Naive thymus-derived CD4-positive, alpha-beta T cell (primary cell): ENCODE measurements at regions not wholly inside any gene's neighbourhood (a gene's known extent, or its start where the extent isn't known, plus 50 kb on each side); places are given as distances from the start of the nearest gene placed in this dataset.

Source experiments
- ATAC-seq: fragments of 150-1000 bp; cut with Tn5 transposase; 2 replicates; pipeline ENCODE4 v1.10.0; 2021; ENCODE audit warnings: mild to moderate bottlenecking, moderate library complexity
- CTCF ChIA-PET: fragments of 350-600 bp; sonication (Branson Sonifier 250); formaldehyde crosslinking; loops from one replicate; lab custom pipeline; 2021; ENCODE audit warnings: antibody characterized with exemption; lab: Charles Lee
- POLR2A ChIA-PET: fragments of 350-600 bp; sonication (Branson Sonifier 250); formaldehyde crosslinking; loops from one replicate; lab custom pipeline; 2021; ENCODE audit warnings: antibody characterized with exemption, inconsistent platforms; lab: Charles Lee
- DNase-seq, 9 donors: peaks; one replicate each; pipeline versions ENCODE4 v3.0.0 to v3.0.0-alpha.2; 2020 to 2022; ENCODE audit warnings: mixed read lengths in 1 of 9
- H3K27ac ChIP-seq: one replicate; pipeline ENCODE4 v1.7.0; 2013; ENCODE audit warnings: mild to moderate bottlenecking, low read depth, low read length, moderate library complexity
- H3K27me3 ChIP-seq, 2 donors: one replicate each; pipeline ENCODE4 v1.7.0; 2013; ENCODE audit warnings: low read length in 2 of 2, mild to moderate bottlenecking in 2 of 2, moderate library complexity in 2 of 2; ENCODE audit not compliant: control insufficient read depth in 2 of 2, insufficient read depth in 2 of 2
- H3K36me3 ChIP-seq, 3 experiments: 1 replicate in 2 of 3; 2 replicates in 1 of 3; pipeline ENCODE4 v1.7.0; 2013; ENCODE audit warnings: low read length in 3 of 3, mild to moderate bottlenecking in 3 of 3, moderate library complexity in 1 of 3; ENCODE audit not compliant: insufficient read depth in 3 of 3, control insufficient read depth in 2 of 3
- H3K4me1 ChIP-seq, 2 donors: one replicate each; pipeline ENCODE4 v1.7.0; 2013; ENCODE audit warnings: low read length in 2 of 2, mild to moderate bottlenecking in 2 of 2, moderate library complexity in 1 of 2; ENCODE audit not compliant: control insufficient read depth in 2 of 2, insufficient read depth in 2 of 2
- H3K4me3 ChIP-seq: 2 replicates; pipeline ENCODE4 v1.7.0; 2013; ENCODE audit warnings: mild to moderate bottlenecking, low read length
- H3K9me3 ChIP-seq, 3 experiments: 1 replicate in 2 of 3; 2 replicates in 1 of 3; pipeline ENCODE4 v1.7.0; 2013; ENCODE audit warnings: low read length in 3 of 3; ENCODE audit not compliant: control insufficient read depth in 2 of 3
- H3K27ac Mint-ChIP-seq, 9 donors: one replicate each; pipeline ENCODE4 v1.8.0; 2020 to 2022; ENCODE audit warnings: mixed read lengths in 9 of 9, mild to moderate bottlenecking in 8 of 9, moderate library complexity in 5 of 9, inconsistent platforms in 2 of 9
- H3K27me3 Mint-ChIP-seq, 5 donors: one replicate each; pipeline ENCODE4 v1.8.0; 2021 to 2022; ENCODE audit warnings: mixed read lengths in 5 of 5, mild to moderate bottlenecking in 1 of 5
- H3K36me3 Mint-ChIP-seq, 5 donors: one replicate each; pipeline ENCODE4 v1.8.0; 2020 to 2022; ENCODE audit warnings: mixed read lengths in 5 of 5, mild to moderate bottlenecking in 3 of 5, inconsistent platforms in 1 of 5
- H3K4me1 Mint-ChIP-seq, 7 donors: one replicate each; pipeline ENCODE4 v1.8.0; 2020 to 2022; ENCODE audit warnings: mixed read lengths in 7 of 7, mild to moderate bottlenecking in 3 of 7, inconsistent platforms in 1 of 7
- H3K4me3 Mint-ChIP-seq, 10 donors: one replicate each; pipeline ENCODE4 v1.8.0; 2020 to 2022; ENCODE audit warnings: mild to moderate bottlenecking in 10 of 10, mixed read lengths in 10 of 10, moderate library complexity in 6 of 10, inconsistent platforms in 2 of 10
- H3K9me3 Mint-ChIP-seq, 11 donors: one replicate each; pipeline ENCODE4 v1.8.0; 2020 to 2022; ENCODE audit warnings: mixed read lengths in 11 of 11, mild to moderate bottlenecking in 4 of 11, inconsistent platforms in 1 of 11, moderate library complexity in 1 of 11
- intact Hi-C, 2 donors: fragments of 100-400 bp; cut with micrococcal nuclease; formaldehyde crosslinking; loops; one replicate each; pipeline ENCODE4 v1.15.1; 2023

DNA sequence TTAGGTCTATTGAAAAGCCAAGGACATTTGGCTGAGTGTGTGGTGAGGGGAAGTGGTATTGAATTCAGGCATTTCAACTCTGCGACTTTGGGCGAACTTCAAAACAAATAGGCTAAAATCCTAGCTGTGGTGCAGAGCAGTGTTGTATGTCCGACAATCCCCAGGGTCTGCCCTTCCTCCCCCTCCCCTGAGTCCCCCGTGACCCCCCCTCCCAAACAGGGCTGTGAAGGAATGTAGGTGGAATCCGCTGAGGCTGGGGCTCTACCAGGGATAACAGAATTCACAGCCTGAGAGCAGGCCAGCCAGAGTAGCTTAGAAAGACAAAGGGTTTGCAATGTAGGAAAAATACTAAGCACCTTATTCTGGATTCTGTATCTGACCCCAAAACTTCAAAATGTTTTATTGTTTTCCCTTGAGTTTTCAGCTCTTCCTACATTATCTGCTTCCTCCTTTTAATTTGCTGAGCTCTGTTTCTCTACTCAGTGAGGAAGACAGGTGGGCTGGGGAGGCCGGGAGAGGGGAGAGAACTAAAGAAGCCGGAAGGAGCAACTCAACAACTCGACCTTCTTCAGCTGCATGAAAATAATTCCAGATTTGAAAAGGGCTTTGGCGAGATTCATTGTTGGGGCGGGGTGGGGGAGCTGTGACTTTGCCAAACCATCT is 315.2 kb downstream of the BLID start:
- no peak overlapping the region for H3K4me3 ChIP-seq
- H3K27ac Mint-ChIP-seq = no peak overlapping the region
- no peak overlapping the region for H3K4me3 Mint-ChIP-seq
- H3K4me1 ChIP-seq = no peaks in the 10 kb centered on the region
- ChIA-PET CTCF (no interaction called here), POLR2A (no interaction called here)
- no peak overlapping the region for H3K27ac ChIP-seq
- no peaks in the 10 kb centered on the region for H3K36me3 Mint-ChIP-seq
- H3K36me3 ChIP-seq = no peaks in the 10 kb centered on the region
- no peak for DNase-seq
- intact Hi-C loops = no loop called here
- no peaks in the 10 kb centered on the region for H3K4me1 Mint-ChIP-seq
- ATAC-seq = no peak
- peaks cover 0 to 10% (median 5%) of the 10 kb centered on the region in 5 donors for H3K27me3 Mint-ChIP-seq
- no peaks in the 10 kb centered on the region for H3K27me3 ChIP-seq
- no peaks in the 10 kb centered on the region for H3K9me3 ChIP-seq
- peaks cover 0 to 21% (median 7%) of the 10 kb centered on the region in 11 donors for H3K9me3 Mint-ChIP-seq

DNA sequence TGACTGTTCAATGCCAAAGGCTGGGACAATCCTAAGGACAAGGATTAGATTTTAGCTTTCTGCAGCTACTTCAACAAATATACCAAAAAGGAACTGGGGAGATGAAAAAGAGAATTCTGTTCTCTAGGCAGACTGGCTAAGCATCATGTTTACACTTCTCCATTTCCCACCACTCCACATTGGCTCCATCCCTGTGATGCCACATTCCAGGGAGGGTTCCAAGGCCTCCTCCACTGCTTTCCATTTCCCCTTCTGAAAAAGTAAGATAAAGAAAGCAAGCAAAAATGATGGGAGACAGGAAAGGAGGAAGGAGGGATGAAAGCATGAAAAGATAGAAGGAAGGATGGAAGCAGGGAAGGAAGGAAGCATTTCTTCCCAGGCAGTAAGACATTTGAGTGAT is 315.8 kb downstream of the BLID start:
- intact Hi-C loops = no loop called here
- POLR2A ChIA-PET = no interaction called here
- Histone ChIP-seq H3K27me3 (no peaks in the 10 kb centered on the region), H3K4me1 (no peaks in the 10 kb centered on the region), H3K9me3 (no peaks in the 10 kb centered on the region), H3K27ac (no peak overlapping the region), H3K36me3 (no peaks in the 10 kb centered on the region), H3K4me3 (no peak overlapping the region)
- Mint-ChIP-seq H3K27ac (no peak overlapping the region), H3K27me3 (peaks cover 0 to 10% (median 5%) of the 10 kb centered on the region in 5 donors), H3K4me3 (no peak overlapping the region), H3K9me3 (peaks cover 0 to 21% (median 7%) of the 10 kb centered on the region in 11 donors), H3K36me3 (no peaks in the 10 kb centered on the region), H3K4me1 (no peaks in the 10 kb centered on the region)
- DNase-seq (no peak), ATAC-seq (no peak)
- CTCF ChIA-PET = no interaction called here

DNA sequence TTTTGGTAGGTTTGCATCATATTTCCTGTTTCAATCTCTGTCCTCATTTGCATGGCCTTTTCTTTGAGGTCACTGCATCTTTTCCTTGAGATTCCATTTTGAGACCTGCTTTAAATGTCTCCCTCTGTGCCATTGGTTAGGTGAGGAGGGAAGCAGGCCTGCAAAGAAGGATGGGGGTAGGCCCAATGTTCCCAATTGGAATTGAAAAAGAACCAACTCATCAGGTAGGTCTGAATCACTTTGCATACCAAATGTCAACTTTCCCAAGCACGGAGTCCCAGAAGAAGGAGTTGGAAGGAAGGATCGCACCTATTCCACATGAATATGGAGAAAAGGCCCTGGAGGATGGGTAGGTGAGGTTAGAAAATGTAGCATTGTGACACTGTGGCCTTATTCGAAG is 318.5 kb downstream of the BLID start:
- Mint-ChIP-seq H3K4me3 (no peak overlapping the region), H3K4me1 (no peaks in the 10 kb centered on the region), H3K27me3 (peaks cover 0 to 14% (median under 1%) of the 10 kb centered on the region in 5 donors), H3K36me3 (no peaks in the 10 kb centered on the region), H3K9me3 (peaks cover 0 to 21% (median 7%) of the 10 kb centered on the region in 11 donors), H3K27ac (no peak overlapping the region)
- no peaks in the 10 kb centered on the region for H3K27me3 ChIP-seq
- no peak for DNase-seq
- no peaks in the 10 kb centered on the region for H3K36me3 ChIP-seq
- H3K4me3 ChIP-seq = no peak overlapping the region
- ATAC-seq = no peak
- no peak overlapping the region for H3K27ac ChIP-seq
- ChIA-PET POLR2A (no interaction called here), CTCF (no interaction called here)
- intact Hi-C loops = no loop called here
- no peaks in the 10 kb centered on the region for H3K4me1 ChIP-seq
- no peaks in the 10 kb centered on the region for H3K9me3 ChIP-seq

DNA sequence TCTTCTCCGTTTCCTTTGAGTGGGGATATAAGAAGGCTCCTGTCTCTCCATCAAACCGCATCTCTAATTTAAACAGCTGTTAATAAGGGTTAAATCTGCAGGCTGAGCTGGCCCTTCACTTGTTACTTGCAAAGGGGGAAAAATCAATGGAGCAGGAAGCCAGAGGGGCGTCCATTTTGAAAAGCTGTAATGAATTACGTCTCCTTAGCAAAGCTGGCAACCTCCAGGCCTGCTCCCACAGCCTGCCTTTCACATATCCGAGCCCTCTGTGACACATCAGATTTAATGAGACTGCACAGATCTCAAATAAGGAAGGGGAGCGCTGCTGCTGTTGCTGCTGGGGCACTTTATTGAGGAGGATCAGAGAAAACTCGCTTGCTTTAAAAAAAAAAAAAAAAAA is 320.8 kb downstream of the BLID start:
- Histone ChIP-seq H3K27ac (no peak overlapping the region), H3K36me3 (no peaks in the 10 kb centered on the region), H3K4me3 (no peak overlapping the region), H3K4me1 (no peaks in the 10 kb centered on the region), H3K9me3 (no peaks in the 10 kb centered on the region), H3K27me3 (no peaks in the 10 kb centered on the region)
- no peak overlapping the region for H3K4me3 Mint-ChIP-seq
- no peaks in the 10 kb centered on the region for H3K36me3 Mint-ChIP-seq
- DNase-seq (no peak), ATAC-seq (no peak)
- H3K9me3 Mint-ChIP-seq = peaks cover 0 to 16% (median 7%) of the 10 kb centered on the region in 11 donors
- ChIA-PET POLR2A (no interaction called here), CTCF (interaction anchor here (0.7 kb wide), 1 partner anchor 547 kb away, joined by 3 read pairs; no protein-coding TSS in a partner anchor)
- no peak overlapping the region for H3K27ac Mint-ChIP-seq
- H3K27me3 Mint-ChIP-seq = peaks cover 0 to 18% (median 16%) of the 10 kb centered on the region in 5 donors
- no peaks in the 10 kb centered on the region for H3K4me1 Mint-ChIP-seq
- intact Hi-C loops = no loop called here

DNA sequence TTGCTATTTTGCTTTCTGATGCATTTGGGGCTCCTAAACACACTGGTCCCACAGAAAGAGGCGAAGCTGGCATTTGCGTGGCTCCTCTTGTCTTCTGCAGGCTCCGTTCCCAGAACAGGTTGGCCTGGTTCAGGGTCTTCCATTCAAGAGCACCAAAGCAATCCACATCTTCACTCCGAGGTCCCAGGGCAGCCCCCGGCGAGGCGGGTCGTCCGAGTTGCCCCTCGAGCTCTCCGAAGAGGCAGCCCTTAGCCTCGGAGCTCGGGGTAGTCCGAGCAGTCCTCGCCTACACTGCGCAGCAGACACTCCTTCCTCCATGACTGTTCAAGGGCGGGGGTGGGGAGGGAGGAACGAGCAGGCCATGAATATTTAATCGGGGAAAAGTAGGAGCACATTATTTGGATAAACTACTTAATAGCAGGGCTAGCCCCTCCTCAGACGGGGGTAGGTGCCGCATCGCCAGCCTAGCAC is 321.3 kb downstream of the BLID start:
- Mint-ChIP-seq H3K4me3 (no peak overlapping the region), H3K27ac (no peak overlapping the region), H3K27me3 (peaks cover 0 to 18% (median 17%) of the 10 kb centered on the region in 5 donors), H3K4me1 (no peaks in the 10 kb centered on the region), H3K36me3 (no peaks in the 10 kb centered on the region), H3K9me3 (peaks cover 0 to 16% (median 6%) of the 10 kb centered on the region in 11 donors)
- Histone ChIP-seq H3K36me3 (no peaks in the 10 kb centered on the region), H3K27ac (no peak overlapping the region), H3K27me3 (no peaks in the 10 kb centered on the region), H3K4me3 (no peak overlapping the region), H3K9me3 (no peaks in the 10 kb centered on the region), H3K4me1 (no peaks in the 10 kb centered on the region)
- intact Hi-C loops = no loop called here
- DNase-seq = no peak
- ChIA-PET POLR2A (no interaction called here), CTCF (no interaction called here)
- no peak for ATAC-seq

DNA sequence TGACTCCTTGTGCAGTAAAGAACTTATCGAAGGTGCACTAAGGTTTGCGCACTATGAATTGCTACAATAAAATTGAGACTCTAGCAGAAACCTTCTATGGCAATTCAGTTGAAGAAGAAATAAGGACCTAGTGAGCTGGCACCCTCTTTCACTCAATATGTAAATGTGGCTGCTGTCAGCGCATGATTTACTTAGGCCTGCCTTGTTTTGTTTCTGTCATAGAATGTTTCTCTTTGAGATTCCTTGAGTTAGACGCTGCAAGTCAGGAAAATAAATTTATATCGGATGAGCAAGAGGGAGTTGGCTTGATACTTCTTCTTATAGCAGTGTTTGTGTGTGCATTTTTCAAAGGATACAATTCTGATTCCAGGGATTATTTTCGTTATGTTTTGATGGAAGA is 322.1 kb downstream of the BLID start:
- H3K36me3 ChIP-seq = no peaks in the 10 kb centered on the region
- no peaks in the 10 kb centered on the region for H3K9me3 ChIP-seq
- H3K4me3 ChIP-seq = no peak overlapping the region
- H3K36me3 Mint-ChIP-seq = no peaks in the 10 kb centered on the region
- no peak overlapping the region for H3K27ac ChIP-seq
- intact Hi-C loops = no loop called here
- H3K4me1 ChIP-seq = no peaks in the 10 kb centered on the region
- no peak overlapping the region for H3K4me3 Mint-ChIP-seq
- peaks cover 0 to 18% (median 17%) of the 10 kb centered on the region in 5 donors for H3K27me3 Mint-ChIP-seq
- H3K27ac Mint-ChIP-seq = no peak overlapping the region
- H3K27me3 ChIP-seq = no peaks in the 10 kb centered on the region
- ChIA-PET POLR2A (no interaction called here), CTCF (no interaction called here)
- H3K4me1 Mint-ChIP-seq = no peaks in the 10 kb centered on the region
- DNase-seq = no peak
- H3K9me3 Mint-ChIP-seq = peaks cover 0 to 16% (median 5%) of the 10 kb centered on the region in 11 donors
- no peak for ATAC-seq

DNA sequence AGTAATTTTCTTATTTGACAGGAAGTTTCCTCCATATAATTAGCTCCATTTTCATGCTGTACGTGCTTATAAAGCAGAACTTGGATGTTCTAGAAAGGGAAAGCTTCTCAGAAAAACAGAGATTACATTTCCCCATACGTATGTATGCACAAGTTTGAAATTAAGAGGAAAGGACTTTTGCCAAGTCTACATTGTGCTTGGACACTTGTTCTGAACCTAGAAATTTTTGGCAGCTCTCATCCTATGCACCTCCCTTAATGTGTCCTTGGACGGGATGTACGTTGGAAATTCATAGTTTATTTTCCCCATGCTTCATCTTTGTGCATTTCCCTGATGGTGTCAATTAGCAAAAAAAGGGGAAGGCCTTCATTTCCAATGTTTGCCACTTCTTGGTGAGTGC is 322.7 kb downstream of the BLID start:
- ATAC-seq (no peak), DNase-seq (no peak)
- intact Hi-C loops = no loop called here
- no peaks in the 10 kb centered on the region for H3K36me3 Mint-ChIP-seq
- H3K4me3 ChIP-seq = no peak overlapping the region
- H3K9me3 ChIP-seq = no peaks in the 10 kb centered on the region
- H3K27ac ChIP-seq = no peak overlapping the region
- H3K4me1 Mint-ChIP-seq = no peaks in the 10 kb centered on the region
- no peak overlapping the region for H3K27ac Mint-ChIP-seq
- no peaks in the 10 kb centered on the region for H3K4me1 ChIP-seq
- no peak overlapping the region for H3K4me3 Mint-ChIP-seq
- H3K9me3 Mint-ChIP-seq = peaks cover 0 to 11% (median 3%) of the 10 kb centered on the region in 11 donors
- CTCF ChIA-PET = no interaction called here
- peaks cover 0 to 22% (median 17%) of the 10 kb centered on the region in 5 donors for H3K27me3 Mint-ChIP-seq
- POLR2A ChIA-PET = no interaction called here
- no peaks in the 10 kb centered on the region for H3K27me3 ChIP-seq
- no peaks in the 10 kb centered on the region for H3K36me3 ChIP-seq
